ENCODE measurements at regions not wholly inside any gene's neighbourhood (a gene's known extent, or its start where the extent isn't known, plus 50 kb on each side); places are given as distances from the start of the nearest gene placed in this dataset.

- H3K18ac ChIP-seq (ENCODE audit: insufficient read length, low read depth, low read length) = no peak overlapping the region
- no peak overlapping the region for H3K27ac Mint-ChIP-seq
Measured at GRCh38 chr9:87199278-87199677, 252.0 kb upstream of the GAS1 start.

More at GRCh38 chr9:87199278-87199677, 252.0 kb upstream of the GAS1 start:
- Histone ChIP-seq H3K27me3 (ENCODE audit: insufficient read depth, low read length) (no peaks in the 10 kb centered on the region), H2BK5ac (ENCODE audit: insufficient read length, low read length) (no peak overlapping the region), H3T11ph (ENCODE audit: low read length) (no peak overlapping the region), H2AFZ (ENCODE audit: low read length) (no peak overlapping the region), H3K4me2 (ENCODE audit: insufficient read depth, insufficient read length, low read length) (no peak overlapping the region), H2BK15ac (ENCODE audit: low read depth, low read length) (no peak overlapping the region), H3K79me2 (ENCODE audit: insufficient read depth, low read length) (no peaks in the 10 kb centered on the region), H4K20me1 (ENCODE audit: control insufficient read depth, insufficient read depth, insufficient read length) (no peaks in the 10 kb centered on the region), H3K56ac (ENCODE audit: insufficient read length, low read depth, low read length) (no peak overlapping the region), H3K4ac (ENCODE audit: low read depth, low read length) (no peak overlapping the region), H2BK12ac (ENCODE audit: insufficient read length, low read depth, low read length) (no peak overlapping the region), H2BK120ac (ENCODE audit: low read depth, low read length, poor library complexity, severe bottlenecking) (no peak overlapping the region), H3K23ac (ENCODE audit: insufficient read length, low read depth, low read length) (no peak overlapping the region), H2BK20ac (ENCODE audit: low read depth, low read length, poor library complexity, severe bottlenecking) (no peak overlapping the region), H3K23me2 (ENCODE audit: insufficient read length, low read depth, low read length, poor library complexity, severe bottlenecking) (no peaks in the 10 kb centered on the region), H3K79me1 (ENCODE audit: insufficient read depth, low read depth, low read length, poor library complexity, severe bottlenecking) (no peaks in the 10 kb centered on the region), H3K27ac (ENCODE audit: insufficient read length, low read depth, low read length) (no peak overlapping the region), H3K4me1 (ENCODE audit: insufficient read depth, low read length) (peaks cover 2% of the 10 kb centered on the region; the same call in 1 of the 2 replicates), H3K9ac (ENCODE audit: extremely low read depth, insufficient read length, low read length) (no peak overlapping the region), H2AK5ac (ENCODE audit: insufficient read length, low read length) (no peak overlapping the region), H4K8ac (replicated peaks; ENCODE audit: insufficient read length, low read depth, low read length) (no peak overlapping the region), H3K14ac (ENCODE audit: insufficient read depth, low read length) (no peak overlapping the region), H4K91ac (ENCODE audit: insufficient read length, low read depth, low read length) (no peak overlapping the region), H4K5ac (ENCODE audit: insufficient read length, low read depth, low read length) (no peak overlapping the region), H3K9me3 (ENCODE audit: control insufficient read depth, low read depth, low read length) (no peaks in the 10 kb centered on the region)
- Mint-ChIP-seq H3K27me3 (ENCODE audit: low read depth) (peaks cover 13% of the 10 kb centered on the region), H3K9me3 (no peaks in the 10 kb centered on the region), H3K36me3 (ENCODE audit: insufficient read depth in 1 of 3, low read depth in 3 of 3) (no peaks in the 10 kb centered on the region), H3K4me1 (peaks cover 20 to 27% of the 10 kb centered on the region in 2 experiments), H3K4me3 (no peak overlapping the region)
- no peak for TF ChIP-seq CTCF (conservative IDR thresholded peaks at IDR 0.05)
- no CpG with 5 or more reads among the region's 5 CpGs for WGBS (ENCODE audit: extremely low coverage, insufficient read length, low lambda C conversion rate)
- no peak for DNase-seq
